ENCODE measurements at regions not wholly inside any gene's neighbourhood (a gene's known extent, or its start where the extent isn't known, plus 50 kb on each side); places are given as distances from the start of the nearest gene placed in this dataset.

DNA sequence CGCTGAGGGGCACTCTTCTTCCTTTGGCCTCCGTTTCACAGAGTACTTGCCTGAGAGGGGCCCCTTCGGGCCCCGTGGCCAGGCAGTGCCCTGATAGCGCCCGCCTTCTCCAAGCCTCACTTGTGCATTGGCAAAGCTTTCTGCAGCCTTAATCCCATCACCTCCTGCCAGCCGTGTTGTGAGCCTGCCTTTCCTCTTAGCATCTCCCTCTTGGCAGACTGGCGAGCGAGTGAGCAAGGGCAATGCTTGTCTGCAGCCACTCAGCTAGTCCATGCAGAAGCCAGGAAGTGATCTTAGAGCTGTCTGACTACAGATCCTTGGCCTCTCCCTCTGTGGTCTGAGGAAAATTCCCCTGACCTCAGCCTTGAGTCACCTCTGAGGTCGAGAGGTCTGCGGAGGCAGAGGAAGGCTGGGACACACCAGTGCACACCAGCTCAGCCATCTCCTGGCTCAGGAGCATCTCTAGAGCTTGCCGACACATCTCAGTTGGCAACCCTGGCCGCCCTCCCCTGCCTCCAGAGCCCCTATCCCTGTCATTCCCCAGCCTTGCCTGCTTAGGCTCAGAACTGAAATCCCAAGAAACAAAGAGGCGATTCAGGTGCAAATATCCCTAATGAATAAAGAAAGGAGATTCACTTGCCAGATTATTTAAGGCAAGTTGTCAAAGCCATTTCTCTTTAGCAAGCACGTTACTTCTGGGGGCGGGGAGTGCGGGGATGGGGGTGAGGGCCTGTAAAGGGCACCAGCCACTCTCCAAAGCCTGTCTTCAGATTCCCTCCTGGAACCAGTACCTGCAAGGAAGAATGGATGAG lies 143.5 kb upstream of the MAMLD1 start:
- in situ Hi-C loops (cut with MboI; ENCODE audit: low sequenced_read_pairs in 4 of 4) (loop anchor here in 1 of 4 donors (25.0 kb wide), 1 partner anchor 257 kb away; no protein-coding TSS in a partner anchor), intact Hi-C loops (cut with DNase I; ENCODE audit: low total_unique reads) (loop anchor here (10.0 kb wide), 2 partner anchors 145 to 255 kb away; partner anchors contain the start of gene MAMLD1)
- H3K4me3 ChIP-seq, result no peak overlapping the region
- no peak for TF ChIP-seq POLR2A (IDR thresholded peaks at IDR 0.05)
- TF ChIP-seq, protein P1, sequence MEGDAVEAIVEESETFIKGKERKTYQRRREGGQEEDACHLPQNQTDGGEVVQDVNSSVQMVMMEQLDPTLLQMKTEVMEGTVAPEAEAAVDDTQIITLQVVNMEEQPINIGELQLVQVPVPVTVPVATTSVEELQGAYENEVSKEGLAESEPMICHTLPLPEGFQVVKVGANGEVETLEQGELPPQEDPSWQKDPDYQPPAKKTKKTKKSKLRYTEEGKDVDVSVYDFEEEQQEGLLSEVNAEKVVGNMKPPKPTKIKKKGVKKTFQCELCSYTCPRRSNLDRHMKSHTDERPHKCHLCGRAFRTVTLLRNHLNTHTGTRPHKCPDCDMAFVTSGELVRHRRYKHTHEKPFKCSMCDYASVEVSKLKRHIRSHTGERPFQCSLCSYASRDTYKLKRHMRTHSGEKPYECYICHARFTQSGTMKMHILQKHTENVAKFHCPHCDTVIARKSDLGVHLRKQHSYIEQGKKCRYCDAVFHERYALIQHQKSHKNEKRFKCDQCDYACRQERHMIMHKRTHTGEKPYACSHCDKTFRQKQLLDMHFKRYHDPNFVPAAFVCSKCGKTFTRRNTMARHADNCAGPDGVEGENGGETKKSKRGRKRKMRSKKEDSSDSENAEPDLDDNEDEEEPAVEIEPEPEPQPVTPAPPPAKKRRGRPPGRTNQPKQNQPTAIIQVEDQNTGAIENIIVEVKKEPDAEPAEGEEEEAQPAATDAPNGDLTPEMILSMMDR (IDR thresholded peaks at IDR 0.05 in 4 of 5, conservative IDR thresholded peaks at IDR 0.05 in 1 of 5), result no peak
- H3K9me3 ChIP-seq, result no peaks in the 10 kb centered on the region
- H3K27ac ChIP-seq, result no peak overlapping the region
- ATAC-seq (no peak), DNase-seq (no peak)
- H3K27me3 ChIP-seq, result no peaks in the 10 kb centered on the region
- no peaks in the 10 kb centered on the region for H3K36me3 ChIP-seq
- no peaks in the 10 kb centered on the region for H3K4me1 ChIP-seq

DNA sequence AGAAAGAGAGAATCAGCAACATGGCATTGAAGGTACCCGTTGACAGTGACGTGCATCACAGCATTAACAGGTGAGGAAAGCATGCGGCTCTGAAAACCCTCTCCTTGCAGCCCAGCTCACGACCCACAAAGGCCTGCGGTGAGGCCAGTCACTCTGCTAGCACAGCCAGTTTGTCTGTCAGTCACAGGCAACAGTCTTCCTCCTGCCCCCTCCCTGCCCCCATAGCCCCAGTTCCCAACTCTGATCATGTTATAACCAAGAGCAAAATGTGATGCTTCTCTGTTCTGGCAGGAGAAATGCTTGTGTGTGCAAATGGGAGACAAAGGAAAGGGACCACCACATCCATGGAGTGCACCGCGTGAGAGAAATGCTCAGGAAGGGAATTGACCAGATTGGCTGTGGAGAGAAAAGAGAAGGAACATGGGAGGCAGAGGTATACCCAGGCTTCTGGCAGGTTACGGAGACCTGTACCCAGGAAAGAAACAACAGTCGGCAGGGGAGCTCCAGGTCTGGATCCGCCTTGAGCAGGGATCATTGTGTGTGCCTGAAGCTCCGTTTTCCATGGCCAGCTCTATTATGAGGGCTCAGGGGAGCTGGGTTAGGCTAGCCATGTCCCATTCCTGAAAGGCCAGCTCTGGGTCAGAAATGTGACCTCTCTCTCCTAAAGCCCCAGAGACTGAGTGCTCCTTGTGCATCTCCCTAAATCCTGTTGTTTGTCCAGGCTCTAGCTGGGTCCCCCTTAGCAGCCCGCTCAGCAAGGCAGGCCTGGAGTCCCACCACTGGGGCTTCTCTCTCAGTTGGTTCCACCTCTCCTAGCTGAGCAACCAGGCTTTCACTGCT lies 139.7 kb upstream of the MAMLD1 start:
- H3K27ac ChIP-seq, result no peak overlapping the region
- H3K9me3 ChIP-seq, result no peaks in the 10 kb centered on the region
- no peak for DNase-seq
- TF ChIP-seq POLR2A (IDR thresholded peaks at IDR 0.05), result no peak
- TF ChIP-seq, protein P1 (IDR thresholded peaks at IDR 0.05 in 4 of 5, conservative IDR thresholded peaks at IDR 0.05 in 1 of 5), result no peak
- no peaks in the 10 kb centered on the region for H3K36me3 ChIP-seq
- no peaks in the 10 kb centered on the region for H3K27me3 ChIP-seq
- no peaks in the 10 kb centered on the region for H3K4me1 ChIP-seq
- intact Hi-C loops (cut with DNase I; ENCODE audit: low total_unique reads) (no loop called here), in situ Hi-C loops (cut with MboI; ENCODE audit: low sequenced_read_pairs in 4 of 4) (loop anchor here in 1 of 4 donors (25.0 kb wide), 1 partner anchor 261 kb away; no protein-coding TSS in a partner anchor)
- ATAC-seq, result no peak
- no peak overlapping the region for H3K4me3 ChIP-seq

DNA sequence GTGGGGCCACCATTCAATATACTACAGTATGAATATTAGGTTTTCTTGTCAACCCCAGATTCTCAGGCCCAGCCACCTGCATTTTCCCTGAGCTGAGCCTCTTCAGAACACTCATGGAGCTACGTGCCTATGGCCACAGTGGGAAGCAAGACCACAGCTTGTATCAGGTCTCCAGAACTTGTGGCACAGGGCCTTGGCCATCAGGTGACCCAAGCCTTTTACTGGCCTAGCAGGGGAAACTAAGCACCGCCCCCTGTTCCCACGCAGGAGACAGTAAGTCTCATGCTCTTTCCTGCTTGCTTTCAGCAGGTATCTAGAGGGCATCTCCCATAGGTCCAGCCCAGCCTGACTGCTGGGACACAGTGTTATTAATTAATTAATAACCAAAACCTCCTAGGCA lies 138.4 kb upstream of the MAMLD1 start:
- Histone ChIP-seq H3K9me3 (no peaks in the 10 kb centered on the region), H3K4me1 (peaks cover 0 to 3% of the 10 kb centered on the region in 2 donors), H3K4me3 (no peak overlapping the region), H3K27ac (no peak overlapping the region), H3K27me3 (no peaks in the 10 kb centered on the region), H3K36me3 (no peaks in the 10 kb centered on the region)
- DNase-seq (no peak), ATAC-seq (no peak)
- TF ChIP-seq, protein P1 (IDR thresholded peaks at IDR 0.05 in 4 of 5, conservative IDR thresholded peaks at IDR 0.05 in 1 of 5), result no peak
- no peak for TF ChIP-seq POLR2A (IDR thresholded peaks at IDR 0.05)
- in situ Hi-C loops (cut with MboI; ENCODE audit: low sequenced_read_pairs in 4 of 4) (loop anchor here in 1 of 4 donors (25.0 kb wide), 1 partner anchor 262 kb away; no protein-coding TSS in a partner anchor), intact Hi-C loops (cut with DNase I; ENCODE audit: low total_unique reads) (no loop called here)

DNA sequence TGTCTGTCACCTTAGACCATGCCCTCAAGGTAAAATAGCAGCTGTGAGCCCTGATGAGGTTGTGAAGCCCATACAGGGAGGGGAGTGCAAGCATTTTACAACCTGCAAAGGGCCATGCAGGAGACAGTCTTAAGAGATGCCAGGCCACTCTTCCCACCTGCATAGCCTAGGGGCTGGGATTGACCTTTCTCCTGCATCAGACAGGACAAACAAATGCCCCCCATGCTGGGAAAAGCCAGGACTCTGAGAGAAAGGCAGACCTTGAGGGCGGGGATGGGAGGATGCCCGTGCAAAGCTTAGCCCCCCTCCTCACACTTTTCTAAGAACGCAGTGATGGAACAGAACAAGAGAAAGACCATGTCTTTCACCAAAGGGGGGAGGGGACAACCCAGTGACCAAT lies 137.9 kb upstream of the MAMLD1 start:
- H3K4me1 ChIP-seq, result peaks cover 0 to 3% of the 10 kb centered on the region in 2 donors
- ATAC-seq, result no peak
- in situ Hi-C loops (cut with MboI; ENCODE audit: low sequenced_read_pairs in 4 of 4) (no loop called here), intact Hi-C loops (cut with DNase I; ENCODE audit: low total_unique reads) (no loop called here)
- DNase-seq, result no peak
- H3K36me3 ChIP-seq, result no peaks in the 10 kb centered on the region
- no peak overlapping the region for H3K4me3 ChIP-seq
- H3K9me3 ChIP-seq, result no peaks in the 10 kb centered on the region
- TF ChIP-seq POLR2A (IDR thresholded peaks at IDR 0.05), result no peak
- H3K27ac ChIP-seq, result no peak overlapping the region
- H3K27me3 ChIP-seq, result no peaks in the 10 kb centered on the region

DNA sequence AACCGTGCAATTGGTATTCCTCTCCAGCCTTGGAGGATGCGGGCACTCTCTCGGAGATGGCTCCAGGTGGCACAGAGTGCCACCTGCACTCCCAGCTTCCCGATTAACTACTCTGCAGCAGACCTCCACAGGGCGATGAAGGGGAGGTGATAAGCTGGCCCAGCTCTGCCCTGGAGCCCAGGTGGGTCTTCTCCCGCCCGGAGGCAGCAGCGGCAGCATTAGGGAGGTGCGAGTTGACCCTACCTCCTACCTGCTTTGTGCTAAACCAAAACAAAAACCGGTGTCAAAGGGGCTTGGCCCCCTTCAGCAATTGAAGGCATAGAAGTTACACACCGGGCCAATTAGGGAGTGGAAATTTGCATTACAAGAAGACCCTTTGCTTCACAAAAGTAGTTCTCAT lies 137.4 kb upstream of the MAMLD1 start:
- H3K27me3 ChIP-seq, result no peaks in the 10 kb centered on the region
- H3K27ac ChIP-seq, result no peak overlapping the region
- DNase-seq, result no peak
- no peak overlapping the region for H3K4me3 ChIP-seq
- TF ChIP-seq, protein P1 (IDR thresholded peaks at IDR 0.05 in 4 of 5, conservative IDR thresholded peaks at IDR 0.05 in 1 of 5), result no peak
- TF ChIP-seq POLR2A (IDR thresholded peaks at IDR 0.05), result no peak
- H3K36me3 ChIP-seq, result no peaks in the 10 kb centered on the region
- in situ Hi-C loops (cut with MboI; ENCODE audit: low sequenced_read_pairs in 4 of 4) (no loop called here), intact Hi-C loops (cut with DNase I; ENCODE audit: low total_unique reads) (no loop called here)
- peaks cover 0 to 3% of the 10 kb centered on the region in 2 donors for H3K4me1 ChIP-seq
- ATAC-seq, result no peak
- no peaks in the 10 kb centered on the region for H3K9me3 ChIP-seq

All from gastrocnemius medialis (tissue), 4 donors.